ENCODE measurements at regions not wholly inside any gene's neighbourhood (a gene's known extent, or its start where the extent isn't known, plus 50 kb on each side); places are given as distances from the start of the nearest gene placed in this dataset.
A peak's percentile ranks its signal among the peaks of the same experiment; 100 is the strongest.
"Not testable (repeated sequence)": the region's sequence is repeated elsewhere in the genome, so short reads cannot be mapped to it uniquely, and the experiment has no call there.

DNA sequence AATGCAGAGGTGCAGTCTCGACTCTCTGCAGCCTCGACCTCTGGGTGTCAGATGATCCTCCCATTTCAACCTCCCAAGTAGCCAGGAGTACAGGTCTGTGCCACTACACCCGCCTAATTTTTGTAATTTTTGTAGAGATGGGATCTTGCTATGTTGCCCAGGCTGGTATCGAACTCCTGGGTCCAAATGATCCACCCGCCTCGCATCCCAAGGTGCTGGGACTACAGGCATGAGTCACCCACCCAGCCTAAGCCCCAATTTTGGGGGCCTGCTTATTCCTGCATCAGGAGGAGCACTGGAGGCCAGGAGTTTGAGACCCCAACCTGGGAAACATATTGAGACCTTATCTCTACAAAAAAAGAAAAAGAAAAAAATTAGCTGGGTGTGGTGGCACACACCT lies 80.1 kb upstream of the ADGRE5 start:
- Histone ChIP-seq H3K9ac (ENCODE audit: low read length) (no peak overlapping the region), H3K4me3 (ENCODE audit: low read length) (no peak overlapping the region), H3K9me3 (ENCODE audit: control insufficient read depth, low read depth, low read length) (no peaks in the 10 kb centered on the region), H3K4me1 (ENCODE audit: control insufficient read depth, low read depth, low read length) (no peaks in the 10 kb centered on the region), H3K36me3 (ENCODE audit: control insufficient read depth, low read depth, low read length) (no peaks in the 10 kb centered on the region), H3K27ac (ENCODE audit: low read length) (no peak overlapping the region), H3K27me3 (ENCODE audit: control insufficient read depth, insufficient read depth, low read length) (no peaks in the 10 kb centered on the region)

GRCh38 chr19:14300303-14300702 lies 80.9 kb upstream of the ADGRE5 start:
- Histone ChIP-seq H3K27ac (ENCODE audit: low read length) (no peak overlapping the region), H3K4me1 (ENCODE audit: control insufficient read depth, low read depth, low read length) (peaks cover under 1% of the 10 kb centered on the region), H3K36me3 (ENCODE audit: control insufficient read depth, low read depth, low read length) (no peaks in the 10 kb centered on the region), H3K9ac (ENCODE audit: low read length) (no peak overlapping the region), H3K4me3 (ENCODE audit: low read length) (no peak overlapping the region), H3K27me3 (ENCODE audit: control insufficient read depth, insufficient read depth, low read length) (no peaks in the 10 kb centered on the region), H3K9me3 (ENCODE audit: control insufficient read depth, low read depth, low read length) (no peaks in the 10 kb centered on the region)

- H3K9ac ChIP-seq (ENCODE audit: low read length); H3K36me3 ChIP-seq (ENCODE audit: control insufficient read depth, low read depth, low read length); H3K27me3 ChIP-seq (ENCODE audit: control insufficient read depth, insufficient read depth, low read length); H3K27ac ChIP-seq (ENCODE audit: low read length); H3K9me3 ChIP-seq (ENCODE audit: control insufficient read depth, low read depth, low read length); H3K4me3 ChIP-seq (ENCODE audit: low read length); H3K4me1 ChIP-seq (ENCODE audit: control insufficient read depth, low read depth, low read length): not testable (repeated sequence)
These were observed 81.9 kb upstream of the ADGRE5 start for GRCh38 chr19:14299224-14299827.

DNA sequence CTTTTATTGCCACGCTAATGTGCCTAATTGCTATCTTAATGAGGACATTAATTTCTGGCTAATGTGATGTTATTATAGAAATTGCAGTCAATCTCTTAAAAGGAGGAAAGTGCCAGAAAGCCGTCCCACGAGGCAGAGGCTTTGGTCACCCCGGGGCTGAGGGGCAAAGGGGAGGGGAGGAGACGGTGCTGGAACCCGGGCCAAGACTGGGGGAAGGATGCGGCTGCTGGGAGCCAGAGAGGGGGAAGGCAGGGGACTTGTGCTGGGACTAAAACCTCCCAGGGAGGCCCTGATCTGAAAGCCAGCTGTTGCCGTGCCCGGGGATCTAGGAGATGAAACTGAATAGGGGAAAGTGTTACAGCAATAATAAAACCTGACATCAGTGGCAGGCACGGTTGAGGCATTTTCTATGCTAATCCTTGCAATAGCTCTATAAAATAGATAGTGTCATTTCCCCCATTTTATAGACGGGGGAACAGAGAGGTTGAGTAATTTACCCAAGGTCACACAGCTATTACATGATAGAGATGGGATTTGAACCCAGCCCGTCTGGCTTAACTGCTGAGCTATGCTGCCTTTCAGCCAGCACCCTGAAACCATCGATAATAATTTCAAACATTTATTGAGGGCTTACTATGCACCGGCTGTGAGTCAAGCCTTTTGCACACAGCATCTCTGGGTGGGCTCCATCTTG lies 83.2 kb upstream of the ADGRE5 start:
- H3K9ac ChIP-seq (ENCODE audit: low read length); H3K9me3 ChIP-seq (ENCODE audit: control insufficient read depth, low read depth, low read length); H3K27ac ChIP-seq (ENCODE audit: low read length); H3K27me3 ChIP-seq (ENCODE audit: control insufficient read depth, insufficient read depth, low read length); H3K4me1 ChIP-seq (ENCODE audit: control insufficient read depth, low read depth, low read length); H3K4me3 ChIP-seq (ENCODE audit: low read length); H3K36me3 ChIP-seq (ENCODE audit: control insufficient read depth, low read depth, low read length): not testable (repeated sequence)

DNA sequence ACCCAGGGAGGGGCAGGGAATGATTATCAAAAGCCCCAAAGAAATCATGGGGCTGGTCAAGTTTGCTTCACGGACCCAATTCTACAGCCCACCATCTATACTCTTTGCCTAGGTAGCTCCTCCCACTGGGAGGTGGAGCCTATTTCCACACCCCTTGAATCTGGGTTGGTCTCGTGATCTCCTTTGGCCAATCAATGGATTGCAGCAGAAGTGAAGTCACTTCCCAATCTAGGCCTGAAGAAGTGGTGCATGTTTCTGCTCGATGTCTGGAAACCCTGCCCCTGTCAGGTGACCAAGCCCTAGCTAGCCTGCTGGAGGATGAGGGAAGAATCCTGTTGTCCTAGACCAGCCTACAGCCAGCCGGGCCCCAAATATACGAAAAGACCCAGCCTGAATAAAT lies 86.3 kb upstream of the ADGRE5 start:
- not testable (repeated sequence) for H3K4me1 ChIP-seq (ENCODE audit: control insufficient read depth, low read depth, low read length); H3K9me3 ChIP-seq (ENCODE audit: control insufficient read depth, low read depth, low read length); H3K9ac ChIP-seq (ENCODE audit: low read length); H3K36me3 ChIP-seq (ENCODE audit: control insufficient read depth, low read depth, low read length); H3K4me3 ChIP-seq (ENCODE audit: low read length); H3K27me3 ChIP-seq (ENCODE audit: control insufficient read depth, insufficient read depth, low read length)
- peak overlapping the region; percentile 43 for H3K27ac ChIP-seq (ENCODE audit: low read length)

DNA sequence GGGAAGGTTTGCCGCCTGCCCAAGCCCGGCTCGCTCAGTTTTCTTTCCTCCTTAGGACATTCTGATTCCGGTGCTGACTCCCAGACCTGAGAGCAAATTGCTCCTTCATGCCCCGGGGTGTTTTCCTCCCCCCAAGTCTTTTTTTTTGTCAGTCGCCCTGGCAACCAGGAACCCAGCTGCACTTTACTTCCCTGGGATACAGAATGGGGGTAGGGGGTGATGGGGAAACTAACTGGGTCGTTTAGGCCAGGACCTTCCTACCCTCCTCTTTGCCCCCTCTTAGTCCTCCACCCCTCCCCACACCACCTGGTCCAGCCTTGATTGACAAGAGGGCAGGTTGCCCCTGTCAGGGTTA lies 87.5 kb upstream of the ADGRE5 start:
- not testable (repeated sequence) for H3K4me1 ChIP-seq (ENCODE audit: control insufficient read depth, low read depth, low read length); H3K27me3 ChIP-seq (ENCODE audit: control insufficient read depth, insufficient read depth, low read length); H3K36me3 ChIP-seq (ENCODE audit: control insufficient read depth, low read depth, low read length); H3K27ac ChIP-seq (ENCODE audit: low read length); H3K4me3 ChIP-seq (ENCODE audit: low read length); H3K9me3 ChIP-seq (ENCODE audit: control insufficient read depth, low read depth, low read length); H3K9ac ChIP-seq (ENCODE audit: low read length)

DNA sequence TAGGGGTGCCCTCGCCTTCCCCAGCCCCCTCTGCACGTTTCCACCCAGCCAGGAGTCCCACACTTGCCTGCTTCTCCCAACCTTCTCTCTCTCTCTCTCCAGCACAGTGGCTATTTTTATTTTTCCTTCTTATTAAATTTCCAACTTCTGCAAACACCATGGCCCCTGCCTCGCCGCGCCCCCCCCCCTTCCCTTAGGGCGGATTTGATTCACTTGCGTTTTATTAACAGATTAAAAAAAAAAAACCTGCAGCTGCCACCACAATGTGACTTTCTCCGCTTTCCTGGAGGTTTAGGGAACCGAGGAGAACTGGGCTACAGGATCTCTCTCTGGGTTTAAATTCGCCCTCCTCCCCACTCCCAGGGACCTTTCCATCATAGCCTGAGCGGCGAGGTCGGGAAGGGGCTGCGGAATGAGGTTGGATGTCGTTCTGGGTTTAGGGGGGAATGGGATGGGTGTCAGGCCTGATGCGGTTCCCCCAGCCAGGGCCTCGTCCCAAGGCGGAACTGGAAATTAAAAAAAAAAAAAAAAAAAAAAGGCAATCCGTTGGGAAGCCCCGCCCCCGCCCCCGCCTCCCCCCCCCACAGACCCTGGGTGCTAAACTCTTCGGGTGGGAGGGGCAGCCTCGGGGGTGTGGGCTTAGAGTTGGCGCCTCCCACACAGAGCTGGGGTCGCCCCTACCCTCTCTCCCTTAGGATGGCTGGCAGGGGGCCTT lies 87.3 kb upstream of the ADGRL1 start:
- not testable (repeated sequence) for H3K4me3 ChIP-seq (ENCODE audit: low read length); H3K27ac ChIP-seq (ENCODE audit: low read length); H3K36me3 ChIP-seq (ENCODE audit: control insufficient read depth, low read depth, low read length); H3K27me3 ChIP-seq (ENCODE audit: control insufficient read depth, insufficient read depth, low read length); H3K4me1 ChIP-seq (ENCODE audit: control insufficient read depth, low read depth, low read length); H3K9me3 ChIP-seq (ENCODE audit: control insufficient read depth, low read depth, low read length)
- peak overlapping the region; percentile 50 for H3K9ac ChIP-seq (ENCODE audit: low read length)

- H3K27ac ChIP-seq (ENCODE audit: low read length); H3K9me3 ChIP-seq (ENCODE audit: control insufficient read depth, low read depth, low read length); H3K4me3 ChIP-seq (ENCODE audit: low read length); H3K36me3 ChIP-seq (ENCODE audit: control insufficient read depth, low read depth, low read length); H3K9ac ChIP-seq (ENCODE audit: low read length); H3K27me3 ChIP-seq (ENCODE audit: control insufficient read depth, insufficient read depth, low read length); H3K4me1 ChIP-seq (ENCODE audit: control insufficient read depth, low read depth, low read length): not testable (repeated sequence)
These were observed 83.8 kb upstream of the ADGRL1 start for GRCh38 chr19:14289810-14290209.

DNA sequence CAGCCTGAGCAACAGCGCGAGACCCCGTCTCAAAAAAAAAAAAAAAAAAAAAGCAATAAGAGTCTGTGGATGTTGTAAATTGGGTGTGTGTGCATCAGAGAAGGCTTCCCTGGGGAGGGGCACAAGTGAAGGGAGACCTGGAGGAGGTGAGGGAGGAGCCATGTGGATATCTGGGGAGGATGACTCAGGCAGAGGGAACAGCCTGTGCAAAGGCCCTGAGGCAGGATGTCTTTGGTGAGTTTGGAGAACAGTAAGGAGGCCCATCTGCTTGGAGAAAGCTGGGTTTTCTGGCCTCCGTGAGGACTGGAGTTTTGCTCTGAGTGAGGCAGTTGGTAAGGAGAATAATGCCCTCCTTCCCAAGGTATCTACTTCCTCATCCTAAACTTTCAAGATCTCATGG lies 81.9 kb upstream of the ADGRL1 start:
- not testable (repeated sequence) for H3K9ac ChIP-seq (ENCODE audit: low read length); H3K9me3 ChIP-seq (ENCODE audit: control insufficient read depth, low read depth, low read length); H3K4me1 ChIP-seq (ENCODE audit: control insufficient read depth, low read depth, low read length); H3K4me3 ChIP-seq (ENCODE audit: low read length); H3K36me3 ChIP-seq (ENCODE audit: control insufficient read depth, low read depth, low read length); H3K27ac ChIP-seq (ENCODE audit: low read length); H3K27me3 ChIP-seq (ENCODE audit: control insufficient read depth, insufficient read depth, low read length)

- H3K9me3 ChIP-seq (ENCODE audit: control insufficient read depth, low read depth, low read length); H3K4me1 ChIP-seq (ENCODE audit: control insufficient read depth, low read depth, low read length); H3K36me3 ChIP-seq (ENCODE audit: control insufficient read depth, low read depth, low read length); H3K27ac ChIP-seq (ENCODE audit: low read length); H3K9ac ChIP-seq (ENCODE audit: low read length); H3K27me3 ChIP-seq (ENCODE audit: control insufficient read depth, insufficient read depth, low read length); H3K4me3 ChIP-seq (ENCODE audit: low read length): not testable (repeated sequence)
These were observed 80.6 kb upstream of the ADGRL1 start for GRCh38 chr19:14286594-14286993.

GRCh38 chr19:14285726-14286125 lies 79.8 kb upstream of the ADGRL1 start:
- H3K4me1 ChIP-seq (ENCODE audit: control insufficient read depth, low read depth, low read length); H3K27me3 ChIP-seq (ENCODE audit: control insufficient read depth, insufficient read depth, low read length); H3K9me3 ChIP-seq (ENCODE audit: control insufficient read depth, low read depth, low read length); H3K9ac ChIP-seq (ENCODE audit: low read length); H3K27ac ChIP-seq (ENCODE audit: low read length); H3K36me3 ChIP-seq (ENCODE audit: control insufficient read depth, low read depth, low read length); H3K4me3 ChIP-seq (ENCODE audit: low read length): not testable (repeated sequence)
